ENCODE measurements at regions not wholly inside any gene's neighbourhood (a gene's known extent, or its start where the extent isn't known, plus 50 kb on each side); places are given as distances from the start of the nearest gene placed in this dataset.

GRCh38 chr10:84039957-84040356 lies 99.4 kb upstream of the GHITM start:
- Histone ChIP-seq H3K4me3 (ENCODE audit: low read depth, low read length) (no peak overlapping the region), H3K27ac (ENCODE audit: low read depth, low read length) (no peak overlapping the region), H3K27me3 (ENCODE audit: control insufficient read depth, insufficient read depth, low read length) (no peaks in the 10 kb centered on the region), H3K9me3 (ENCODE audit: control insufficient read depth, insufficient read depth, low read length) (no peaks in the 10 kb centered on the region)
- POLR2A ChIA-PET, result no interaction called here
- CTCF ChIA-PET, result no interaction called here
- DNase-seq (ENCODE audit: low read depth, low spot score), result no peak
- TF ChIP-seq CTCF (IDR thresholded peaks at IDR 0.05; ENCODE audit: low read depth, low read length), result no peak

GRCh38 chr10:84047258-84048010 lies 91.9 kb upstream of the GHITM start:
- no peaks in the 10 kb centered on the region for H3K9me3 ChIP-seq (ENCODE audit: control insufficient read depth, insufficient read depth, low read length)
- no peak for DNase-seq (ENCODE audit: low read depth, low spot score)
- ChIA-PET CTCF (no interaction called here), POLR2A (no interaction called here)
- H3K27me3 ChIP-seq (ENCODE audit: control insufficient read depth, insufficient read depth, low read length), result no peaks in the 10 kb centered on the region
- H3K4me3 ChIP-seq (ENCODE audit: low read depth, low read length), result no peak overlapping the region
- TF ChIP-seq CTCF (IDR thresholded peaks at IDR 0.05; ENCODE audit: low read depth, low read length), result no peak
- no peak overlapping the region for H3K27ac ChIP-seq (ENCODE audit: low read depth, low read length)

GRCh38 chr10:84049645-84050011 lies 89.7 kb upstream of the GHITM start:
- TF ChIP-seq CTCF (IDR thresholded peaks at IDR 0.05; ENCODE audit: low read depth, low read length), result no peak
- Histone ChIP-seq H3K27me3 (ENCODE audit: control insufficient read depth, insufficient read depth, low read length) (no peaks in the 10 kb centered on the region), H3K9me3 (ENCODE audit: control insufficient read depth, insufficient read depth, low read length) (no peaks in the 10 kb centered on the region), H3K27ac (ENCODE audit: low read depth, low read length) (no peak overlapping the region), H3K4me3 (ENCODE audit: low read depth, low read length) (no peak overlapping the region)
- ChIA-PET POLR2A (no interaction called here), CTCF (no interaction called here)
- DNase-seq (ENCODE audit: low read depth, low spot score), result no peak

- no peak overlapping the region for H3K4me3 ChIP-seq (ENCODE audit: low read depth, low read length)
- no peak overlapping the region for H3K27ac ChIP-seq (ENCODE audit: low read depth, low read length)
- H3K27me3 ChIP-seq (ENCODE audit: control insufficient read depth, insufficient read depth, low read length), result no peaks in the 10 kb centered on the region
- ChIA-PET POLR2A (no interaction called here), CTCF (no interaction called here)
- no peaks in the 10 kb centered on the region for H3K9me3 ChIP-seq (ENCODE audit: control insufficient read depth, insufficient read depth, low read length)
- DNase-seq (ENCODE audit: low read depth, low spot score), result no peak
- no peak for TF ChIP-seq CTCF (IDR thresholded peaks at IDR 0.05; ENCODE audit: low read depth, low read length)
Observed at GRCh38 chr10:84053626-84054025, 85.7 kb upstream of the GHITM start.

GRCh38 chr10:84054743-84055142 lies 84.6 kb upstream of the GHITM start:
- POLR2A ChIA-PET, result no interaction called here
- Histone ChIP-seq H3K4me3 (ENCODE audit: low read depth, low read length) (no peak overlapping the region), H3K27ac (ENCODE audit: low read depth, low read length) (no peak overlapping the region), H3K9me3 (ENCODE audit: control insufficient read depth, insufficient read depth, low read length) (no peaks in the 10 kb centered on the region), H3K27me3 (ENCODE audit: control insufficient read depth, insufficient read depth, low read length) (no peaks in the 10 kb centered on the region)
- no peak for TF ChIP-seq CTCF (IDR thresholded peaks at IDR 0.05; ENCODE audit: low read depth, low read length)
- DNase-seq (ENCODE audit: low read depth, low spot score), result no peak
- CTCF ChIA-PET, result no interaction called here
